HG03108 (cell line): ENCODE measurements at regions not wholly inside any gene's neighbourhood (a gene's known extent, or its start where the extent isn't known, plus 50 kb on each side); places are given as distances from the start of the nearest gene placed in this dataset.

ENCODE experiments used
- ATAC-seq: cut with Tn5 transposase; IDR thresholded peaks from one replicate; pipeline ENCODE4 v1.9.1; 2021; ENCODE audit warnings: moderate library complexity; ENCODE audit not compliant: unreplicated experiment

- ATAC-seq: no peak
Measured at GRCh38 chr7:31455844-31456243, 58.0 kb upstream of the ITPRID1 start.

GRCh38 chr7:31456646-31457368 is 57.1 kb upstream of the ITPRID1 start:
- ATAC-seq: no peak

GRCh38 chr7:31457551-31457950 is 56.3 kb upstream of the ITPRID1 start:
- ATAC-seq: no peak

GRCh38 chr7:31458203-31458602 is 55.7 kb upstream of the ITPRID1 start:
- no peak for ATAC-seq

GRCh38 chr7:31462636-31463035 is 51.3 kb upstream of the ITPRID1 start:
- ATAC-seq: no peak
